HEK293T (cell line): ENCODE measurements at regions not wholly inside any gene's neighbourhood (a gene's known extent, or its start where the extent isn't known, plus 50 kb on each side); places are given as distances from the start of the nearest gene placed in this dataset.

ENCODE experiments used
- CTCF ChIA-PET: fragments of 350-600 bp; formaldehyde crosslinking; extraction: SDS; loops from one replicate; lab custom pipeline; 2021; ENCODE audit warnings: antibody characterized with exemption, inconsistent platforms; lab: Yijun Ruan, JAX
- POLR2A ChIA-PET: fragments of 350-600 bp; formaldehyde crosslinking; extraction: SDS; loops from one replicate; lab custom pipeline; 2020; ENCODE audit warnings: antibody characterized with exemption, inconsistent platforms; lab: Yijun Ruan, JAX
- DNase-seq: peaks from one replicate; pipeline ENCODE4 v3.0.0; 2012; ENCODE audit warnings: mixed read lengths; ENCODE audit errors: extremely low spot score
- ARNT ChIP-seq: fragments of 450-650 bp; IDR thresholded peaks from 2 replicates; pipeline ENCODE4 v1.6.1; 2017; ENCODE audit warnings: mild to moderate bottlenecking
- BHLHE40 ChIP-seq: fragments of 450-650 bp; IDR thresholded peaks from 2 replicates; pipeline ENCODE4 v1.6.1; 2016; ENCODE audit warnings: mild to moderate bottlenecking, moderate library complexity, borderline replicate concordance
- CTBP1 ChIP-seq: fragments of 450-650 bp; IDR thresholded peaks from 2 replicates; pipeline ENCODE4 v1.6.1; 2016; ENCODE audit warnings: borderline replicate concordance
- ELF4 ChIP-seq: fragments of 450-650 bp; IDR thresholded peaks from 2 replicates; pipeline ENCODE4 v1.6.1; 2017; ENCODE audit warnings: antibody characterized with exemption
- FOXA1 ChIP-seq: fragments of 450-650 bp; IDR thresholded peaks from 2 replicates; pipeline ENCODE4 v1.6.1; 2016; ENCODE audit warnings: mild to moderate bottlenecking
- FOXK2 ChIP-seq: fragments of 450-650 bp; IDR thresholded peaks from 2 replicates; pipeline ENCODE4 v1.6.1; 2016; ENCODE audit warnings: mild to moderate bottlenecking
- FOXM1 ChIP-seq: fragments of 450-650 bp; IDR thresholded peaks from 2 replicates; pipeline ENCODE4 v1.6.1; 2017; ENCODE audit warnings: mild to moderate bottlenecking, borderline replicate concordance
- HDGF ChIP-seq: fragments of 450-650 bp; IDR thresholded peaks from 2 replicates; pipeline ENCODE4 v1.6.1; 2017; ENCODE audit warnings: antibody characterized with exemption, borderline replicate concordance
- L3MBTL2 ChIP-seq: fragments of 450-650 bp; conservative IDR thresholded peaks from 2 replicates; pipeline ENCODE4 v1.6.1; 2016; ENCODE audit warnings: mild to moderate bottlenecking
- LEF1 ChIP-seq: fragments of 450-650 bp; IDR thresholded peaks from 2 replicates; pipeline ENCODE4 v1.6.1; 2017; ENCODE audit warnings: mild to moderate bottlenecking, borderline replicate concordance
- NFRKB ChIP-seq: fragments of 450-650 bp; IDR thresholded peaks from 2 replicates; pipeline ENCODE4 v1.6.1; 2016; ENCODE audit warnings: mild to moderate bottlenecking, moderate library complexity
- SP1 ChIP-seq: fragments of 450-650 bp; IDR thresholded peaks from 2 replicates; pipeline ENCODE4 v1.6.1; 2017
- SUZ12 ChIP-seq: fragments of 450-650 bp; IDR thresholded peaks from 2 replicates; pipeline ENCODE4 v1.6.1; 2016; ENCODE audit warnings: mild to moderate bottlenecking
- TARDBP ChIP-seq: fragments of 450-650 bp; IDR thresholded peaks from 2 replicates; pipeline ENCODE4 v1.6.1; 2016
- ZNF384 ChIP-seq: fragments of 450-650 bp; IDR thresholded peaks from 2 replicates; pipeline ENCODE4 v1.6.1; 2016
- TF ChIP-seq, protein P1 (sequence below): fragments of 450-650 bp; IDR thresholded peaks from 2 replicates; pipeline ENCODE4 v1.6.1; 2016

DNA sequence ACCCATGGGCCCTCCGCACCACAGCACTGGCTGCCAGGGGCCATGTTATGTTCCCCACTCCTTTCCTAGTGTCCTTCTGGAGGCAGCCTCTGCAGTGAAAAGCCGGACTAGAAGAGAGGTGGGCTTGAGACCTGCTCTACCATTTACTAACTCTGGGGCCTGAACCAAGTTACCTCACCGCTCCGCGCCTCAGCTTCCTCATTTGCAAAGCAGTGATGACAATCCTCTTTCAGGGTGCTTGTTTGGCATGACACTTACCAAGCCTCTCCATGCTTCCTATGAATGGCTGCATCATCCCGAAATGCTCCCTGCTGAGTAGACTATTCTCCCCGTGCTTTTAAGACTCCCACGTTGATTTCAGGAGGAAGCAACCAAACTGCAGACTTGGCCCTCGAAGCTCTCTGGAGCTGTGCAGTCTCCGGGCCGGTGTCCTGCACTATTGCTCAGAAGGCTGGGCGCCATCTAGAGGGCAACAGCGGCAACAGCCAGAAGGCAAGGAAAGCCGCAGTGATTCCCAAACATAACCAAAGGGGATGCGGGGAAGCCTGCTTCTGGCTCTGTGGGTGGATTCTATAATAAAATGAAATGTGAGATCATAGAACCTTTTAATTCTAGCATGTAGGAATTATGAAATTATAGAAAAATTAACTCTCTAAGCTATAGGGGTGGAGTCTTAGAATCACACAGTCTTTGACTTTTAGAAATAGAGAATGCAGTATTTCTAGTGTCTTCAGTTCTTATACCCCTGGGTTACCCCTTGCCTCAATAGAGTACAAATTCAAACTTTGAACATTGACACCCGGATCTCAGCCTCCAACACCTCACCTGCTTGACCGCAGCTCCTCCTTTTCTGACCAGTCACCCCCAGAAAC, 599.8 kb upstream of the BRINP1 start:
- CTCF ChIA-PET, result interaction anchor here (0.6 to 1.2 kb wide), 2 partner anchors 10 to 554 kb away, joined by 3 read pairs; no protein-coding TSS in a partner anchor
- POLR2A ChIA-PET, result no interaction called here
- peak; percentile 77 for DNase-seq
- no peak for TF ChIP-seq HDGF
- TF ChIP-seq FOXA1, result no peak
- TF ChIP-seq FOXM1, result no peak
- TF ChIP-seq, protein P1, sequence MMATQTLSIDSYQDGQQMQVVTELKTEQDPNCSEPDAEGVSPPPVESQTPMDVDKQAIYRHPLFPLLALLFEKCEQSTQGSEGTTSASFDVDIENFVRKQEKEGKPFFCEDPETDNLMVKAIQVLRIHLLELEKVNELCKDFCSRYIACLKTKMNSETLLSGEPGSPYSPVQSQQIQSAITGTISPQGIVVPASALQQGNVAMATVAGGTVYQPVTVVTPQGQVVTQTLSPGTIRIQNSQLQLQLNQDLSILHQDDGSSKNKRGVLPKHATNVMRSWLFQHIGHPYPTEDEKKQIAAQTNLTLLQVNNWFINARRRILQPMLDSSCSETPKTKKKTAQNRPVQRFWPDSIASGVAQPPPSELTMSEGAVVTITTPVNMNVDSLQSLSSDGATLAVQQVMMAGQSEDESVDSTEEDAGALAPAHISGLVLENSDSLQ, result no peak
- no peak for TF ChIP-seq NFRKB
- TF ChIP-seq ARNT, result no peak
- TF ChIP-seq SUZ12, result no peak
- no peak for TF ChIP-seq BHLHE40
- TF ChIP-seq LEF1, result no peak

DNA sequence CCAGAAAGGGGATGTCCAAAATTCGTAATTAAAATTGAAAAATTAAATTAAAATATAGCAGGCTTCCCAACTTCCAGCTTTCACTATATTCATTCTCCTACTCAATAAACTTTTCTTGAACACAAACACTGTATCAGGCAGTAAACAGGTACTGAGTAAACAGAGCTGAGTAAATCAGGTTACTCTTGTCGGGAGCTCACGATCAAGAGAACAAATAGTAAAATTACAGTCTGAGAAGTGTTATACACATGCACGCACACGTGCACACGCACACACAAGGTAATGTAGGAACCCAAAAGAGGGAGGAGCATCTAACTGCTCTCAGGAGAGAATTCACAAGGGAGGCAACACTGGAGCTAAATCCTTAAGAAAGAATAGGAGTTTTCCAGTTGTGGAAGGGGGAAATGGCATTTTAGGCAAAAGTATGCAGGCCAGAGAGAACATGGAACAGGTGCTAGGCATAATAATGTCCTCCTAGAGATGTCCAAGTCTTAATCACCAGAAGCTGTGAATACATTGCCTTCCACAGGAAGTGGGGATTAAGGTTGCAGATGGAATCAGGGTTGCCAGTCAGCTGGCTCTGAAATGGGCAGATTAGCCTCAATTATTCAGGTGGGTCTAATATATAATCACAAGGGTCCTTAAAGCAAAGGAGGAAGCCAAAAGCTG, 598.8 kb upstream of the BRINP1 start:
- POLR2A ChIA-PET, result no interaction called here
- no peak for DNase-seq
- CTCF ChIA-PET, result no interaction called here
- no peak for TF ChIP-seq FOXM1
- TF ChIP-seq, protein P1, result no peak
- TF ChIP-seq FOXA1, result no peak
- TF ChIP-seq L3MBTL2, result no peak
- no peak for TF ChIP-seq CTBP1
- TF ChIP-seq NFRKB, result no peak
- TF ChIP-seq ELF4, result no peak
- no peak for TF ChIP-seq TARDBP
- TF ChIP-seq ARNT, result no peak
- no peak for TF ChIP-seq HDGF
- TF ChIP-seq FOXK2, result no peak
- no peak for TF ChIP-seq SP1
- TF ChIP-seq SUZ12, result no peak
- TF ChIP-seq LEF1, result no peak
- TF ChIP-seq BHLHE40, result no peak
- TF ChIP-seq ZNF384, result no peak

DNA sequence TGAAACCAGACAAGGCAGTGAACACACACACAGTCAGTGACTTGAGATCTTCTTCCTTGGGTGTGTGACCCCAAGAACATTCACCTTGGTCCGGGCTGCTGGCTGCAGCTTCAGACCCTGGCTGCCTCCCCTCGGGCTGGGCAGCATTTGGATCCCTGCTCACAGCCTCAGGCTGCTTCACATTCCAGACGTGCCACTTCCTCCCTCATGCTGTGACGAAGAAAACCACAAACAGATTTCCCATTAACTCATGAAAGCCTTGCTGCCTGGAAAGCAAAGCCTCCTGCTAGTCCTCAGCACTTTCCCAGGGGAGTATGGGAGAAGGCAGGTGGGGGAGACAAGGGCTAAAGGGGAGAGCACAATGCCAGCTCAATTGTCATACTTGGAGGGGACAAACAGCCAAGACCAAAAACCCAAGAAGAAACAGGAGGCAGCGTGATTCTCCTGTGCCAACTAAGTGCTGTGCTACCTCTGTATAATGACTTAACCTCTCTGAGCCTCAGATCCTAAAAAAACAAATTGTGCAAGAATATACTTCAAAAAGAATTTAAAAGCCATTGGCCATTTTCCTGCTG, 594.6 kb upstream of the BRINP1 start:
- ChIA-PET CTCF (no interaction called here), POLR2A (no interaction called here)
- no peak for TF ChIP-seq ZNF384
- TF ChIP-seq NFRKB, result no peak
- TF ChIP-seq TARDBP, result no peak
- TF ChIP-seq, protein P1, result no peak
- no peak for TF ChIP-seq BHLHE40
- no peak for TF ChIP-seq FOXK2
- no peak for TF ChIP-seq ELF4
- TF ChIP-seq LEF1, result no peak
- no peak for TF ChIP-seq SP1
- TF ChIP-seq FOXM1, result no peak
- TF ChIP-seq FOXA1, result no peak
- no peak for TF ChIP-seq CTBP1
- no peak for DNase-seq

DNA sequence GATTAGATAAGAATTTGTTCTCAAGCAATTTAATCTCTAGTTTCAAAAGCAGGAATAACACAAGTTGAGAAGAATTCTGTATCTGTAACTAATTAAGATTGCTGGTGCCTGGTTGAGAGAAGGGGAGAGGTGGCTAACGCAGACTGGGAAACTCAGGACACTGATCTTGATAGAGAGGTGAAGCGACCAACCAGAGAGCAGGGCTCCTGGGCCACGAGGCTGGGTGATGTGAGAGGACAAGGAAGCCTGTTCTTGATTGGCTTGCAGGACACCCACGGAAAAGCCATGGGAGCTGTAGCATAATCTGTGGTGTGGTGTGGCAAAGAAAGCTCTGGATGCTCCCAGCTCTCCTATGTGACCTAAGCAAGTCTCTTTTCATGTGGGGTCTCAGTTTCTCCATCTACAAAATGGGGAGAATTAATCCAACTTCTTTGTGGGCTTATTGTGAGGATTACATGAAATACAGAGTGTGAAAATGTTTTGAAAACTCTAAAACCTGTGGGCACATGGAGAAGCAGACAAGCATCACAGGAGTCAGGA, 594.1 kb upstream of the BRINP1 start:
- no peak for TF ChIP-seq BHLHE40
- no peak for TF ChIP-seq TARDBP
- TF ChIP-seq SP1, result no peak
- no peak for TF ChIP-seq CTBP1
- no peak for TF ChIP-seq ELF4
- no peak for TF ChIP-seq FOXK2
- TF ChIP-seq ARNT, result no peak
- TF ChIP-seq ZNF384, result no peak
- no peak for TF ChIP-seq SUZ12
- no peak for TF ChIP-seq NFRKB
- no peak for TF ChIP-seq LEF1
- TF ChIP-seq FOXM1, result no peak
- ChIA-PET CTCF (no interaction called here), POLR2A (no interaction called here)
- no peak for DNase-seq

DNA sequence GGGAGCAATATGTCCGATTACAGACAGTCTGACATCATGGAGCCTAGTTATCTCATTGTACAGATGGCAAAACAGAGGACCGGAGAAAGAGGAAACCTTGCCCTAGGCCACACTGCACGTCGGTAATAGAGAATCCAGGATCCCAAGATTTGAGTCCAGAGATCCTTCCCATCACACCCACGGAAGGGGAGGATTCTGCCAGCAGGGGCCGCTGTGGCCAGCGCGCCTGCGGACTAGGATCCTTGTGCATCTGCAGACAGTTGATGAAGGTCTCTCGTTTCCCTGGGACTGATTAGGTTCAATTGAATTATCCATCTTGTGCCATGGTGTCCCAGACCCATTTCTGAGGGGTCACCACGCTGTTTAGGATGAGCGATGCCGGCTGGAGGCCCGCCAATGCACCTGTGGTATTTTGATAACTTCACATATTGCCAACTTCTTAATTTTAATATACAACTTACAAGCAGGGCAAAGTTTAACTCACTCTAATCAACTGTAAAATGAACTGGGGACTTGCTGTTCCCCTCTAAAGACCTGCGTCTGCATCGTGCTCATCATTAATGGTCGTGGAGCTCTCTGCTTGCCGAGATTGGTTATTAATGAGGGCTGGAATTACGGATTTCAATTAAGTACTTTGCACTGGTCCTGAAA, 592.7 kb upstream of the BRINP1 start:
- peak; percentile 65 for DNase-seq
- ChIA-PET CTCF (no interaction called here), POLR2A (no interaction called here)
- TF ChIP-seq HDGF (no peak), NFRKB (no peak), L3MBTL2 (no peak), ZNF384 (no peak), LEF1 (no peak), ARNT (no peak), FOXK2 (no peak), CTBP1 (no peak)
- TF ChIP-seq, protein P1, result no peak
